Prostate gland (tissue), 2 donors: ENCODE measurements at regions not wholly inside any gene's neighbourhood (a gene's known extent, or its start where the extent isn't known, plus 50 kb on each side); places are given as distances from the start of the nearest gene placed in this dataset.

Experiments used
- POLR2A ChIP-seq: fragments of 450-650 bp; IDR thresholded peaks from one replicate; pipeline ENCODE4 v1.6.1; 2016; ENCODE audit warnings: antibody characterized with exemption, mild to moderate bottlenecking
- POLR2AphosphoS5 ChIP-seq: sonication (generic); formaldehyde crosslinking; IDR thresholded peaks from one replicate; pipeline ENCODE4 v1.6.1; 2017; ENCODE audit warnings: antibody characterized with exemption
- TF ChIP-seq, protein P1 (sequence below), 4 experiments: fragments of 200-600 bp in 2 of 4; fragments of 450-650 bp in 2 of 4; sonication (generic) in 2 of 4; IDR thresholded peaks; 1 replicate in 3 of 4; 2 replicates in 1 of 4; pipeline ENCODE4 v1.5.1; 2016 to 2019; ENCODE audit warnings: antibody characterized with exemption in 4 of 4, mild to moderate bottlenecking in 2 of 4, moderate library complexity in 2 of 4

DNA sequence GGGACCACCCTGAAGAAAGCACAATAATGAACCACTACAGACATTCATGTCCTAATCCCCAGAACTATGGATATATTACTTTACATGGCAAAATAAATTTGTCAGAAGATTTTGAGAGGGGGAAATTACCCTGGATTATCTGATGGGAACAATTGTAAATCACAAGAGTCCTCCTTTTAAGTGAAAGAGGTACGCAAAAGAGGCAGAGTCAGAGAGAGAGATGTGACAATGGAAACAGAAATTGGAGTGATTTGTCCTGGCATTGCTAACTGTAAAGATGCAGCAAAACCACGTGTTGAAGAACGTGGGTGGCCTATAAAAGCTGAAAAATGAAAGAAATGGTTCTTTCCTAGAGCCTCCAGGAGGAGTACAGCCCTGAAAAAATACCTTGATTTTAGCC lies 1121.4 kb upstream of the ALCAM start:
- TF ChIP-seq POLR2A = no peak
- TF ChIP-seq, protein P1, sequence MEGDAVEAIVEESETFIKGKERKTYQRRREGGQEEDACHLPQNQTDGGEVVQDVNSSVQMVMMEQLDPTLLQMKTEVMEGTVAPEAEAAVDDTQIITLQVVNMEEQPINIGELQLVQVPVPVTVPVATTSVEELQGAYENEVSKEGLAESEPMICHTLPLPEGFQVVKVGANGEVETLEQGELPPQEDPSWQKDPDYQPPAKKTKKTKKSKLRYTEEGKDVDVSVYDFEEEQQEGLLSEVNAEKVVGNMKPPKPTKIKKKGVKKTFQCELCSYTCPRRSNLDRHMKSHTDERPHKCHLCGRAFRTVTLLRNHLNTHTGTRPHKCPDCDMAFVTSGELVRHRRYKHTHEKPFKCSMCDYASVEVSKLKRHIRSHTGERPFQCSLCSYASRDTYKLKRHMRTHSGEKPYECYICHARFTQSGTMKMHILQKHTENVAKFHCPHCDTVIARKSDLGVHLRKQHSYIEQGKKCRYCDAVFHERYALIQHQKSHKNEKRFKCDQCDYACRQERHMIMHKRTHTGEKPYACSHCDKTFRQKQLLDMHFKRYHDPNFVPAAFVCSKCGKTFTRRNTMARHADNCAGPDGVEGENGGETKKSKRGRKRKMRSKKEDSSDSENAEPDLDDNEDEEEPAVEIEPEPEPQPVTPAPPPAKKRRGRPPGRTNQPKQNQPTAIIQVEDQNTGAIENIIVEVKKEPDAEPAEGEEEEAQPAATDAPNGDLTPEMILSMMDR (IDR thresholded peaks at IDR 0.05) = no peak
- TF ChIP-seq POLR2AphosphoS5 = no peak
